HCT116 (cell line): ENCODE measurements at regions not wholly inside any gene's neighbourhood (a gene's known extent, or its start where the extent isn't known, plus 50 kb on each side); places are given as distances from the start of the nearest gene placed in this dataset.

ENCODE experiments used
- CEBPB ChIP-seq: IDR thresholded peaks from 2 replicates; pipeline ENCODE4 v1.6.1; 2012; ENCODE audit warnings: low read depth
- CTCF ChIP-seq, 3 experiments: fragments of 200-600 bp in 1 of 3; sonication (generic) in 1 of 3; IDR thresholded peaks in 2 of 3; conservative IDR thresholded peaks in 1 of 3; 2 replicates each; pipeline ENCODE4 v1.5.1; 2012 to 2017; ENCODE audit warnings: low read depth in 2 of 3, low read length in 2 of 3, antibody characterized with exemption in 1 of 3, borderline replicate concordance in 1 of 3, control low read depth in 1 of 3, mild to moderate bottlenecking in 1 of 3, mixed read lengths in 1 of 3, mixed run types in 1 of 3, moderate library complexity in 1 of 3; ENCODE audit not compliant: insufficient read depth in 1 of 3
- EGR1 ChIP-seq: IDR thresholded peaks from 2 replicates; pipeline ENCODE4 v1.6.1; 2012; ENCODE audit warnings: low read depth
- EZH2 ChIP-seq: fragments of 200-600 bp; sonication (generic); IDR thresholded peaks from 2 replicates; pipeline ENCODE4 v1.6.1; 2017; ENCODE audit warnings: antibody characterized with exemption, mixed run types
- FOSL1 ChIP-seq: IDR thresholded peaks from 2 replicates; pipeline ENCODE4 v1.6.1; 2012; ENCODE audit warnings: low read depth
- JUND ChIP-seq: IDR thresholded peaks from 2 replicates; pipeline ENCODE4 v1.6.1; 2012
- MAX ChIP-seq: IDR thresholded peaks from 2 replicates; pipeline ENCODE4 v1.6.1; 2012
- POLR2A ChIP-seq: IDR thresholded peaks from 2 replicates; pipeline ENCODE4 v1.7.0; 2011; ENCODE audit warnings: borderline replicate concordance; ENCODE audit not compliant: insufficient read depth, insufficient read length; ENCODE audit errors: extremely low read depth
- RAD21 ChIP-seq: IDR thresholded peaks from 2 replicates; pipeline ENCODE4 v1.6.1; 2012; ENCODE audit warnings: low read depth, mild to moderate bottlenecking
- SIN3A ChIP-seq: IDR thresholded peaks from 2 replicates; pipeline ENCODE4 v1.6.1; 2012; ENCODE audit warnings: low read depth
- SP1 ChIP-seq: IDR thresholded peaks from 2 replicates; pipeline ENCODE4 v1.6.1; 2012; ENCODE audit warnings: low read depth
- YY1 ChIP-seq: IDR thresholded peaks from 2 replicates; pipeline ENCODE4 v1.6.1; 2011; ENCODE audit warnings: low read length, low read depth, moderate library complexity, mild to moderate bottlenecking; ENCODE audit not compliant: insufficient replicate concordance; ENCODE audit errors: extremely low read depth
- ZNF274 ChIP-seq: fragments of 200-500 bp; sonication (Bioruptor generic); IDR thresholded peaks from 2 replicates; pipeline ENCODE4 v1.6.1; 2014; ENCODE audit warnings: mild to moderate bottlenecking, low read depth, low read length, inconsistent platforms
- TF ChIP-seq, protein P1 (sequence below): IDR thresholded peaks from 2 replicates; pipeline ENCODE4 v1.6.1; 2012; ENCODE audit warnings: low read depth

- TF ChIP-seq MAX (no peak), CTCF (IDR thresholded peaks at IDR 0.05 in 2 of 3, conservative IDR thresholded peaks at IDR 0.05 in 1 of 3; ENCODE audit: borderline replicate concordance in 1 of 3, insufficient read depth in 1 of 3, low read depth in 2 of 3, low read length in 2 of 3) (no peak), POLR2A (no peak), SP1 (no peak), EZH2 (no peak), EGR1 (no peak), FOSL1 (no peak), RAD21 (no peak), CEBPB (no peak), JUND (no peak), YY1 (no peak), SIN3A (no peak), ZNF274 (no peak)
- TF ChIP-seq, protein P1, sequence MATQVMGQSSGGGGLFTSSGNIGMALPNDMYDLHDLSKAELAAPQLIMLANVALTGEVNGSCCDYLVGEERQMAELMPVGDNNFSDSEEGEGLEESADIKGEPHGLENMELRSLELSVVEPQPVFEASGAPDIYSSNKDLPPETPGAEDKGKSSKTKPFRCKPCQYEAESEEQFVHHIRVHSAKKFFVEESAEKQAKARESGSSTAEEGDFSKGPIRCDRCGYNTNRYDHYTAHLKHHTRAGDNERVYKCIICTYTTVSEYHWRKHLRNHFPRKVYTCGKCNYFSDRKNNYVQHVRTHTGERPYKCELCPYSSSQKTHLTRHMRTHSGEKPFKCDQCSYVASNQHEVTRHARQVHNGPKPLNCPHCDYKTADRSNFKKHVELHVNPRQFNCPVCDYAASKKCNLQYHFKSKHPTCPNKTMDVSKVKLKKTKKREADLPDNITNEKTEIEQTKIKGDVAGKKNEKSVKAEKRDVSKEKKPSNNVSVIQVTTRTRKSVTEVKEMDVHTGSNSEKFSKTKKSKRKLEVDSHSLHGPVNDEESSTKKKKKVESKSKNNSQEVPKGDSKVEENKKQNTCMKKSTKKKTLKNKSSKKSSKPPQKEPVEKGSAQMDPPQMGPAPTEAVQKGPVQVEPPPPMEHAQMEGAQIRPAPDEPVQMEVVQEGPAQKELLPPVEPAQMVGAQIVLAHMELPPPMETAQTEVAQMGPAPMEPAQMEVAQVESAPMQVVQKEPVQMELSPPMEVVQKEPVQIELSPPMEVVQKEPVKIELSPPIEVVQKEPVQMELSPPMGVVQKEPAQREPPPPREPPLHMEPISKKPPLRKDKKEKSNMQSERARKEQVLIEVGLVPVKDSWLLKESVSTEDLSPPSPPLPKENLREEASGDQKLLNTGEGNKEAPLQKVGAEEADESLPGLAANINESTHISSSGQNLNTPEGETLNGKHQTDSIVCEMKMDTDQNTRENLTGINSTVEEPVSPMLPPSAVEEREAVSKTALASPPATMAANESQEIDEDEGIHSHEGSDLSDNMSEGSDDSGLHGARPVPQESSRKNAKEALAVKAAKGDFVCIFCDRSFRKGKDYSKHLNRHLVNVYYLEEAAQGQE: no peak
These were observed 892.3 kb downstream of the LTN1 start for GRCh38 chr21:28100366-28100765.
